ENCODE measurements at regions not wholly inside any gene's neighbourhood (a gene's known extent, or its start where the extent isn't known, plus 50 kb on each side); places are given as distances from the start of the nearest gene placed in this dataset.

DNA sequence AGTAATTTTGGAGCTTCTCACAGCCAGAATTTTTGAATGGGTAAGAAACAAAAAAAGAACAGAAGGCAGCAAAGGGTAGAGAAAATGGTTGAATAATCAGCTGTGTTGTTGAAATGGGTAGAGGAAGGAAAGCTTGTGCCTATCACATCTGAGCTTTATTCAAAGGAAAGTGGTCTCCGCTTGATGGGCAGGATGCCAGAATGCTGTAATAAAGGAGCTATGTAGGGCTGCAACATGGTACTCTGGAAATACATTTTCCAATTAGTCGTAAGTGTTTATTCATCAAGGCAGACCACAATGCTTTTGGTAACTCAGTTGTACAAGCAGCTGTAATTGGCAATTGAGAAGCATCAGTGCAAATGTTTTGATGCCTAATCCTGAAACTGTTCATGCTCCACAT, 196.9 kb downstream of the ICOS start:
- no peak for DNase-seq
- H3K9me2 ChIP-seq (replicated peaks; ENCODE audit: insufficient read depth, low read length) = no peaks in the 10 kb centered on the region
- H3K4me2 ChIP-seq (ENCODE audit: low read depth, low read length, poor library complexity, severe bottlenecking) = no peak overlapping the region
- H3K36me3 ChIP-seq (ENCODE audit: insufficient read depth, low read length) = no peaks in the 10 kb centered on the region
- no peaks in the 10 kb centered on the region for H3K27me3 ChIP-seq (ENCODE audit: low read length)
- H3K9me3 ChIP-seq (ENCODE audit: low read length) = no peaks in the 10 kb centered on the region
- H3K4me1 ChIP-seq (ENCODE audit: low read length) = no peaks in the 10 kb centered on the region
- H3K4me3 ChIP-seq (ENCODE audit: low read length) = no peak overlapping the region
- H3K27ac ChIP-seq (ENCODE audit: low read length) = no peak overlapping the region
- no peak overlapping the region for H2AFZ ChIP-seq (ENCODE audit: low read length)
- no peaks in the 10 kb centered on the region for H3K79me2 ChIP-seq (ENCODE audit: low read length)
- H3K9ac ChIP-seq (ENCODE audit: low read length) = no peak overlapping the region
- no peaks in the 10 kb centered on the region for H4K20me1 ChIP-seq (ENCODE audit: insufficient read depth, low read depth, low read length)

GRCh38 chr2:204134421-204134820, 197.9 kb downstream of the ICOS start:
- H3K4me1 ChIP-seq (ENCODE audit: low read length) = no peaks in the 10 kb centered on the region
- H2AFZ ChIP-seq (ENCODE audit: low read length) = no peak overlapping the region
- H3K4me3 ChIP-seq (ENCODE audit: low read length) = no peak overlapping the region
- no peak overlapping the region for H3K27ac ChIP-seq (ENCODE audit: low read length)
- H4K20me1 ChIP-seq (ENCODE audit: insufficient read depth, low read depth, low read length) = no peaks in the 10 kb centered on the region
- no peak overlapping the region for H3K4me2 ChIP-seq (ENCODE audit: low read depth, low read length, poor library complexity, severe bottlenecking)
- H3K36me3 ChIP-seq (ENCODE audit: insufficient read depth, low read length) = no peaks in the 10 kb centered on the region
- no peaks in the 10 kb centered on the region for H3K27me3 ChIP-seq (ENCODE audit: low read length)
- no peak overlapping the region for H3K9ac ChIP-seq (ENCODE audit: low read length)
- DNase-seq = no peak
- no peaks in the 10 kb centered on the region for H3K9me2 ChIP-seq (replicated peaks; ENCODE audit: insufficient read depth, low read length)
- H3K79me2 ChIP-seq (ENCODE audit: low read length) = no peaks in the 10 kb centered on the region
- no peaks in the 10 kb centered on the region for H3K9me3 ChIP-seq (ENCODE audit: low read length)

GRCh38 chr2:204135752-204136151, 199.2 kb downstream of the ICOS start:
- DNase-seq = no peak
- H3K4me2 ChIP-seq (ENCODE audit: low read depth, low read length, poor library complexity, severe bottlenecking) = no peak overlapping the region
- H3K4me3 ChIP-seq (ENCODE audit: low read length) = no peak overlapping the region
- H4K20me1 ChIP-seq (ENCODE audit: insufficient read depth, low read depth, low read length) = no peaks in the 10 kb centered on the region
- H3K27ac ChIP-seq (ENCODE audit: low read length) = no peak overlapping the region
- H3K9me3 ChIP-seq (ENCODE audit: low read length) = no peaks in the 10 kb centered on the region
- no peak overlapping the region for H3K9ac ChIP-seq (ENCODE audit: low read length)
- H3K9me2 ChIP-seq (replicated peaks; ENCODE audit: insufficient read depth, low read length) = no peaks in the 10 kb centered on the region
- no peaks in the 10 kb centered on the region for H3K79me2 ChIP-seq (ENCODE audit: low read length)
- no peaks in the 10 kb centered on the region for H3K36me3 ChIP-seq (ENCODE audit: insufficient read depth, low read length)
- H2AFZ ChIP-seq (ENCODE audit: low read length) = no peak overlapping the region
- no peaks in the 10 kb centered on the region for H3K27me3 ChIP-seq (ENCODE audit: low read length)
- no peaks in the 10 kb centered on the region for H3K4me1 ChIP-seq (ENCODE audit: low read length)

GRCh38 chr2:204138206-204138605, 201.6 kb downstream of the ICOS start:
- Histone ChIP-seq H3K79me2 (ENCODE audit: low read length) (no peaks in the 10 kb centered on the region), H3K9me3 (ENCODE audit: low read length) (no peaks in the 10 kb centered on the region), H3K4me1 (ENCODE audit: low read length) (no peaks in the 10 kb centered on the region), H3K4me2 (ENCODE audit: low read depth, low read length, poor library complexity, severe bottlenecking) (no peak overlapping the region), H4K20me1 (ENCODE audit: insufficient read depth, low read depth, low read length) (no peaks in the 10 kb centered on the region), H3K9me2 (replicated peaks; ENCODE audit: insufficient read depth, low read length) (no peaks in the 10 kb centered on the region), H3K4me3 (ENCODE audit: low read length) (no peak overlapping the region), H3K27ac (ENCODE audit: low read length) (no peak overlapping the region), H3K36me3 (ENCODE audit: insufficient read depth, low read length) (no peaks in the 10 kb centered on the region), H2AFZ (ENCODE audit: low read length) (no peak overlapping the region), H3K27me3 (ENCODE audit: low read length) (no peaks in the 10 kb centered on the region), H3K9ac (ENCODE audit: low read length) (no peak overlapping the region)
- no peak for DNase-seq

GRCh38 chr2:204140246-204140645, 203.7 kb downstream of the ICOS start:
- Histone ChIP-seq H3K79me2 (ENCODE audit: low read length) (no peaks in the 10 kb centered on the region), H3K36me3 (ENCODE audit: insufficient read depth, low read length) (no peaks in the 10 kb centered on the region), H4K20me1 (ENCODE audit: insufficient read depth, low read depth, low read length) (no peaks in the 10 kb centered on the region), H3K9me2 (replicated peaks; ENCODE audit: insufficient read depth, low read length) (no peaks in the 10 kb centered on the region), H3K4me2 (ENCODE audit: low read depth, low read length, poor library complexity, severe bottlenecking) (no peak overlapping the region), H3K4me1 (ENCODE audit: low read length) (no peaks in the 10 kb centered on the region), H3K9ac (ENCODE audit: low read length) (no peak overlapping the region), H3K9me3 (ENCODE audit: low read length) (no peaks in the 10 kb centered on the region), H3K27me3 (ENCODE audit: low read length) (no peaks in the 10 kb centered on the region), H3K27ac (ENCODE audit: low read length) (no peak overlapping the region), H2AFZ (ENCODE audit: low read length) (no peak overlapping the region), H3K4me3 (ENCODE audit: low read length) (no peak overlapping the region)
- no peak for DNase-seq

GRCh38 chr2:204143216-204144014, 206.9 kb downstream of the ICOS start:
- DNase-seq = no peak
- no peak overlapping the region for H3K4me3 ChIP-seq (ENCODE audit: low read length)
- no peak overlapping the region for H3K9ac ChIP-seq (ENCODE audit: low read length)
- no peaks in the 10 kb centered on the region for H3K9me3 ChIP-seq (ENCODE audit: low read length)
- H3K4me2 ChIP-seq (ENCODE audit: low read depth, low read length, poor library complexity, severe bottlenecking) = no peak overlapping the region
- no peaks in the 10 kb centered on the region for H3K36me3 ChIP-seq (ENCODE audit: insufficient read depth, low read length)
- H3K79me2 ChIP-seq (ENCODE audit: low read length) = no peaks in the 10 kb centered on the region
- H3K27me3 ChIP-seq (ENCODE audit: low read length) = no peaks in the 10 kb centered on the region
- no peak overlapping the region for H2AFZ ChIP-seq (ENCODE audit: low read length)
- no peaks in the 10 kb centered on the region for H3K9me2 ChIP-seq (replicated peaks; ENCODE audit: insufficient read depth, low read length)
- H4K20me1 ChIP-seq (ENCODE audit: insufficient read depth, low read depth, low read length) = no peaks in the 10 kb centered on the region
- H3K4me1 ChIP-seq (ENCODE audit: low read length) = peaks cover 5% of the 10 kb centered on the region; the same call in 1 of the 2 replicates
- no peak overlapping the region for H3K27ac ChIP-seq (ENCODE audit: low read length)

GRCh38 chr2:204144492-204144891, 207.9 kb downstream of the ICOS start:
- H3K4me1 ChIP-seq (ENCODE audit: low read length) = peaks cover 5% of the 10 kb centered on the region; the same call in 1 of the 2 replicates
- H3K27ac ChIP-seq (ENCODE audit: low read length) = no peak overlapping the region
- no peaks in the 10 kb centered on the region for H3K79me2 ChIP-seq (ENCODE audit: low read length)
- H3K9me2 ChIP-seq (replicated peaks; ENCODE audit: insufficient read depth, low read length) = no peaks in the 10 kb centered on the region
- H3K9me3 ChIP-seq (ENCODE audit: low read length) = no peaks in the 10 kb centered on the region
- H2AFZ ChIP-seq (ENCODE audit: low read length) = no peak overlapping the region
- H3K4me2 ChIP-seq (ENCODE audit: low read depth, low read length, poor library complexity, severe bottlenecking) = no peak overlapping the region
- no peaks in the 10 kb centered on the region for H3K36me3 ChIP-seq (ENCODE audit: insufficient read depth, low read length)
- no peak overlapping the region for H3K9ac ChIP-seq (ENCODE audit: low read length)
- H3K4me3 ChIP-seq (ENCODE audit: low read length) = no peak overlapping the region
- DNase-seq = no peak
- H3K27me3 ChIP-seq (ENCODE audit: low read length) = no peaks in the 10 kb centered on the region
- H4K20me1 ChIP-seq (ENCODE audit: insufficient read depth, low read depth, low read length) = no peaks in the 10 kb centered on the region

GRCh38 chr2:204145263-204145751, 208.7 kb downstream of the ICOS start:
- no peak overlapping the region for H3K27ac ChIP-seq (ENCODE audit: low read length)
- H3K4me2 ChIP-seq (ENCODE audit: low read depth, low read length, poor library complexity, severe bottlenecking) = peak overlapping the region; percentile 60
- H3K9me2 ChIP-seq (replicated peaks; ENCODE audit: insufficient read depth, low read length) = no peaks in the 10 kb centered on the region
- 0 out of 2 replicates have a peak overlapping the region, but pooled peaks have one; percentile 23 for H3K9ac ChIP-seq (ENCODE audit: low read length)
- no peaks in the 10 kb centered on the region for H3K36me3 ChIP-seq (ENCODE audit: insufficient read depth, low read length)
- H3K4me1 ChIP-seq (ENCODE audit: low read length) = peaks cover 5% of the 10 kb centered on the region; the same call in 1 of the 2 replicates
- no peaks in the 10 kb centered on the region for H3K79me2 ChIP-seq (ENCODE audit: low read length)
- peak overlapping the region; percentile 42; the same call in 1 of the 2 replicates for H3K4me3 ChIP-seq (ENCODE audit: low read length)
- no peaks in the 10 kb centered on the region for H3K9me3 ChIP-seq (ENCODE audit: low read length)
- H3K27me3 ChIP-seq (ENCODE audit: low read length) = no peaks in the 10 kb centered on the region
- no peaks in the 10 kb centered on the region for H4K20me1 ChIP-seq (ENCODE audit: insufficient read depth, low read depth, low read length)
- H2AFZ ChIP-seq (ENCODE audit: low read length) = peak overlapping the region; percentile 32
- peak; percentile 91 for DNase-seq
